WTC11 (cell line): ENCODE measurements at regions not wholly inside any gene's neighbourhood (a gene's known extent, or its start where the extent isn't known, plus 50 kb on each side); places are given as distances from the start of the nearest gene placed in this dataset.

Experiments
- ATAC-seq: fragments of 200-7000 bp; cut with Tn5 transposase; 2 replicates; pipeline ENCODE4 v1.10.0; 2021; ENCODE audit warnings: mild to moderate bottlenecking, moderate library complexity
- CTCF ChIA-PET: fragments of 300-600 bp; sonication (Branson Sonifier 250); formaldehyde crosslinking; loops from one replicate; lab custom pipeline; 2021; ENCODE audit warnings: antibody characterized with exemption; lab: Charles Lee
- POLR2A ChIA-PET: fragments of 350-600 bp; sonication (Branson Sonifier 250); formaldehyde crosslinking; loops from one replicate; lab custom pipeline; 2021; ENCODE audit warnings: antibody characterized with exemption; lab: Charles Lee
- DNase-seq: peaks from one replicate; pipeline ENCODE4 v3.0.0; 2021; ENCODE audit warnings: low spot score
- H3K27ac Mint-ChIP-seq: 2 replicates; pipeline ENCODE4 v1.8.0; 2021; ENCODE audit warnings: mixed read lengths
- H3K27me3 Mint-ChIP-seq: 2 replicates; pipeline ENCODE4 v1.8.0; 2021; ENCODE audit warnings: low read depth, mild to moderate bottlenecking, moderate library complexity, mixed read lengths
- H3K36me3 Mint-ChIP-seq: 2 replicates; pipeline ENCODE4 v1.8.0; 2021; ENCODE audit warnings: mixed read lengths
- H3K4me1 Mint-ChIP-seq: 2 replicates; pipeline ENCODE4 v1.8.0; 2022; ENCODE audit warnings: mixed read lengths
- H3K4me3 Mint-ChIP-seq: 2 replicates; pipeline ENCODE4 v1.8.0; 2021; ENCODE audit warnings: mild to moderate bottlenecking, moderate library complexity, mixed read lengths
- H3K9me3 Mint-ChIP-seq: 2 replicates; pipeline ENCODE4 v1.8.0; 2021; ENCODE audit warnings: mixed read lengths
- AR ChIP-seq: fragments of 250-450 bp; sonication (Bioruptor Pico); IDR thresholded peaks from 2 replicates; pipeline ENCODE4 v1.9.0; 2021; ENCODE audit warnings: mild to moderate bottlenecking
- CREB1 ChIP-seq: sonication (generic); formaldehyde crosslinking; IDR thresholded peaks from 2 replicates; pipeline ENCODE4 v1.8.0; 2023; ENCODE audit warnings: mild to moderate bottlenecking, missing genetic modification reagents
- EMX1 ChIP-seq: fragments of 250-450 bp; sonication (Bioruptor Pico); IDR thresholded peaks from 2 replicates; pipeline ENCODE4 v1.8.0; 2021; ENCODE audit warnings: mild to moderate bottlenecking
- FOXK1 ChIP-seq: sonication (generic); formaldehyde crosslinking; IDR thresholded peaks from 2 replicates; pipeline ENCODE4 v1.8.0; 2022; ENCODE audit warnings: mild to moderate bottlenecking, moderate library complexity, missing genetic modification reagents
- FOXP4 ChIP-seq: sonication (generic); formaldehyde crosslinking; IDR thresholded peaks from 2 replicates; pipeline ENCODE4 v1.8.0; 2022; ENCODE audit warnings: mild to moderate bottlenecking, missing genetic modification reagents
- HMGXB4 ChIP-seq: sonication (generic); formaldehyde crosslinking; IDR thresholded peaks from 2 replicates; pipeline ENCODE4 v1.8.1; 2023; ENCODE audit warnings: mild to moderate bottlenecking, moderate library complexity, missing genetic modification reagents
- MLX ChIP-seq: sonication (generic); formaldehyde crosslinking; IDR thresholded peaks from 2 replicates; pipeline ENCODE4 v1.8.1; 2023; ENCODE audit warnings: mild to moderate bottlenecking, missing genetic modification reagents, moderate library complexity
- NFE2L1 ChIP-seq: sonication (generic); formaldehyde crosslinking; IDR thresholded peaks from 2 replicates; pipeline ENCODE4 v1.8.1; 2023; ENCODE audit warnings: missing genetic modification reagents
- NR2C2 ChIP-seq: sonication (generic); formaldehyde crosslinking; IDR thresholded peaks from 2 replicates; pipeline ENCODE4 v1.8.0; 2022; ENCODE audit warnings: mild to moderate bottlenecking, missing genetic modification reagents
- NR3C1 ChIP-seq: sonication (generic); formaldehyde crosslinking; conservative IDR thresholded peaks from 2 replicates; pipeline ENCODE4 v1.8.1; 2023; ENCODE audit warnings: low read depth, mild to moderate bottlenecking, missing genetic modification reagents
- RELA ChIP-seq: sonication (generic); formaldehyde crosslinking; IDR thresholded peaks from 2 replicates; pipeline ENCODE4 v1.8.1; 2022; ENCODE audit warnings: missing genetic modification reagents, mild to moderate bottlenecking, borderline replicate concordance
- SMAD4 ChIP-seq: sonication (generic); formaldehyde crosslinking; IDR thresholded peaks from 2 replicates; pipeline ENCODE4 v1.8.0; 2022; ENCODE audit warnings: mild to moderate bottlenecking, missing genetic modification reagents
- TEAD4 ChIP-seq: sonication (generic); formaldehyde crosslinking; IDR thresholded peaks from 2 replicates; pipeline ENCODE4 v1.8.0; 2022; ENCODE audit warnings: mild to moderate bottlenecking, missing genetic modification reagents
- USF1 ChIP-seq: sonication (generic); formaldehyde crosslinking; IDR thresholded peaks from 2 replicates; pipeline ENCODE4 v1.8.0; 2022; ENCODE audit warnings: mild to moderate bottlenecking, missing genetic modification reagents
- USF2 ChIP-seq: sonication (generic); formaldehyde crosslinking; IDR thresholded peaks from 2 replicates; pipeline ENCODE4 v1.8.1; 2023; ENCODE audit warnings: mild to moderate bottlenecking, missing genetic modification reagents, moderate library complexity
- ZBTB43 ChIP-seq: sonication (generic); formaldehyde crosslinking; IDR thresholded peaks from 2 replicates; pipeline ENCODE4 v1.8.1; 2023; ENCODE audit warnings: mild to moderate bottlenecking, missing genetic modification reagents
- ZMAT4 ChIP-seq: fragments of 250-450 bp; sonication (Bioruptor Pico); IDR thresholded peaks from 2 replicates; pipeline ENCODE4 v1.9.0; 2021; ENCODE audit warnings: mild to moderate bottlenecking
- ZNF396 ChIP-seq: fragments of 250-450 bp; sonication (Bioruptor Pico); IDR thresholded peaks from 2 replicates; pipeline ENCODE4 v1.8.0; 2021; ENCODE audit warnings: mild to moderate bottlenecking, moderate library complexity, borderline replicate concordance
- ZNF425 ChIP-seq: fragments of 250-450 bp; sonication (Bioruptor Pico); conservative IDR thresholded peaks from 2 replicates; pipeline ENCODE4 v1.9.0; 2021; ENCODE audit warnings: mild to moderate bottlenecking

GRCh38 chr13:44787617-44788016, 201.7 kb downstream of the NUFIP1 start:
- DNase-seq = no peak
- no peak overlapping the region for H3K4me3 Mint-ChIP-seq
- ChIA-PET POLR2A (no interaction called here), CTCF (no interaction called here)
- peaks cover 3% of the 10 kb centered on the region; the same call in 1 of the 2 replicates for H3K4me1 Mint-ChIP-seq
- no peak for ATAC-seq
- H3K36me3 Mint-ChIP-seq = no peaks in the 10 kb centered on the region
- H3K9me3 Mint-ChIP-seq = no peaks in the 10 kb centered on the region
- TF ChIP-seq NFE2L1 (CRISPR knock-in tag) (no peak), USF2 (no peak), ZNF396 (CRISPR knock-in tag) (no peak), CREB1 (CRISPR knock-in tag) (no peak), ZBTB43 (CRISPR knock-in tag) (no peak), NR3C1 (no peak), NR2C2 (no peak), RELA (CRISPR knock-in tag) (no peak), ZNF425 (CRISPR knock-in tag) (no peak), EMX1 (no peak), TEAD4 (CRISPR knock-in tag) (no peak), ZMAT4 (CRISPR knock-in tag) (no peak)
- H3K27ac Mint-ChIP-seq = no peak overlapping the region
- no peaks in the 10 kb centered on the region for H3K27me3 Mint-ChIP-seq

GRCh38 chr13:44786756-44787155, 202.5 kb downstream of the NUFIP1 start:
- Mint-ChIP-seq H3K4me3 (no peak overlapping the region), H3K27me3 (no peaks in the 10 kb centered on the region), H3K36me3 (no peaks in the 10 kb centered on the region), H3K9me3 (no peaks in the 10 kb centered on the region), H3K27ac (no peak overlapping the region), H3K4me1 (peaks cover 3% of the 10 kb centered on the region; the same call in 1 of the 2 replicates)
- ChIA-PET CTCF (no interaction called here), POLR2A (no interaction called here)
- TF ChIP-seq AR (CRISPR knock-in tag) = no peak
- no peak for TF ChIP-seq USF1 (CRISPR knock-in tag)
- DNase-seq (no peak), ATAC-seq (no peak)

- Mint-ChIP-seq H3K4me1 (peaks cover 1% of the 10 kb centered on the region; the same call in 1 of the 2 replicates), H3K4me3 (no peak overlapping the region), H3K27ac (no peak overlapping the region), H3K36me3 (no peaks in the 10 kb centered on the region), H3K27me3 (no peaks in the 10 kb centered on the region), H3K9me3 (no peaks in the 10 kb centered on the region)
- ATAC-seq (no peak), DNase-seq (no peak)
- ChIA-PET CTCF (no interaction called here), POLR2A (interaction anchor here (0.7 kb wide), 1 partner anchor 118 kb away, joined by 4 read pairs; no protein-coding TSS in a partner anchor)
- TF ChIP-seq RELA (CRISPR knock-in tag) = no peak
- no peak for TF ChIP-seq FOXK1 (CRISPR knock-in tag)
- no peak for TF ChIP-seq FOXP4 (CRISPR knock-in tag)
- TF ChIP-seq MLX (CRISPR knock-in tag) = no peak
- no peak for TF ChIP-seq HMGXB4 (CRISPR knock-in tag)
- TF ChIP-seq SMAD4 (CRISPR knock-in tag) = no peak
- TF ChIP-seq CREB1 (CRISPR knock-in tag) = no peak
These were observed 203.9 kb downstream of the NUFIP1 start for GRCh38 chr13:44785401-44785800.
